OCI-M1 (cell line): ENCODE measurements at regions not wholly inside any gene's neighbourhood (a gene's known extent, or its start where the extent isn't known, plus 50 kb on each side); places are given as distances from the start of the nearest gene placed in this dataset.

Experiments
- DNase-seq: peaks from one replicate; lab custom pipeline; 2025; lab: John Stamatoyannopoulos, UW

DNA sequence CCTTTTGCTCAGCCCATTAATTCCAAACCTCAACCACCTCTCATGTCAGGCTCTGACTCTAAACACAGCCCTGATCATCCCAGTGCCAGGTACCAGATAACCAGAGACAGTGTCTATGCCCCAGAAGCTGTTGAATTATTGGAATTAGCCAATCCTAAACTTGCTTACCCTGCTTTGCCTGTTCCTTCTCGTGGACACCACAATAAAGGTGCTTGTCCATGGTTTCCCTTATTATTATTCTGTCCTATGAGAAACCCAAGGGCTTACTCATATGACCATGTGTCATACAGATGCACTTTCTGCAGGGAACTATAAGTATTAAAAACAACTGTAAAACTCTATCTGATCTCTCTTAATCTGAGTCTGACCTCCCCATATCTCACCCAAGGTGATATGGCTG, 2193.8 kb upstream of the PIK3C3 start:
- no peak for DNase-seq

DNA sequence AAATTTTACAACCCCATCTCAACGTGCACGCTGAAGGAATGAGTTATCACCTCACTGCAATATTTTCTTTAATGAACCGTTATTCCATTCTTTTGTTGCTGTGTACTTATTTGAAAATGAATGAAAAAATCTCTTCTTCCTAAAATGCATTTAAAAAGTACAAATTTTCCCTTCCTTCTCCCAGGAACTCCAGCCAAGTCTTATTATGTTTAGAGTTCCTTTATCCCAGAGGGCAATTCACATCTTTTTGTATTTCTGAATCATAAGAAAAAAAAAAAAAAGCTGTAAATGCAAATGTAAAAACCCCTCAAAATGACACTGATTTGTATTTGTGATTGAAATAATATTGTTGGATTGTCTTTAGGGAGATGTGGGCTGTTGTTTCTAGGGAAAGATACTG, 2194.3 kb upstream of the CELF4 start:
- DNase-seq, result no peak

DNA sequence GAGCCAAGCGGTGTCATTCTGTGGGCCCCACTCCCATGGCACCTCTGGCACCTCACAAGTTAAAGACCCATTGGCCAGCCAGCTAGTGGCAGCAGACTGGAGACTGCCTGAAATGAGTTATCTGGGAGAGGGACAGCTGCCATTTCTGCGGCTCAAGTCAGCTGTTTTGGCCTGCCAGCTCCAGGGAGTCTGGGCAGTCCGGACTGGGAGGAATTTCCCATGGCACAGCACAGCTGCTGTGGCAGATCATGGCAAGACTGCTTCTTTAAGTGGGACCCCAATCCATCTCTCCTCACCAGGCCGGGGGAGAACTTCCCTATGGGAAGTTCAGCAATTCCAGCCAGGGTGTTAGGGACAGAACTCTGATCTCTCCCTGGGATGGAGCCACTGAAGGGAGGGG, 2187.6 kb upstream of the CELF4 start:
- DNase-seq, result no peak

DNA sequence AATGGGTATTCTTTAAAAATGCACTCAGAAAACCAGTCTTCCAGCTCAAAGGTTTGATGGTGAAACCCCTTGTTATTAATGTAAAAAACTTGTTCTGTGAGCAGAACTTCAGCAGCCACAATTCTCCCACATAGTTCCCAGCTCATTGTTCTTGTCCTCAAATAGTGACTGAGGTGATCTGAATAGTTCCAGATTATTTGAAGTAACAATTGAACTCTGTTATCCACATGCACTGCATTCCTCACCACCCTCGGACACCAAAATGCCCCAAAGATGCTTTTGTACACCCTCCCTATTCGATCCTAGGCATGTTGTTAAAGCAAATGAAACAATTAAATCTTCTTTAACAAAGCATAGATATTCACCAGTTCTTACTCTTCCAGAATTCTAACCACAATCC, 2186.8 kb upstream of the CELF4 start:
- no peak for DNase-seq

DNA sequence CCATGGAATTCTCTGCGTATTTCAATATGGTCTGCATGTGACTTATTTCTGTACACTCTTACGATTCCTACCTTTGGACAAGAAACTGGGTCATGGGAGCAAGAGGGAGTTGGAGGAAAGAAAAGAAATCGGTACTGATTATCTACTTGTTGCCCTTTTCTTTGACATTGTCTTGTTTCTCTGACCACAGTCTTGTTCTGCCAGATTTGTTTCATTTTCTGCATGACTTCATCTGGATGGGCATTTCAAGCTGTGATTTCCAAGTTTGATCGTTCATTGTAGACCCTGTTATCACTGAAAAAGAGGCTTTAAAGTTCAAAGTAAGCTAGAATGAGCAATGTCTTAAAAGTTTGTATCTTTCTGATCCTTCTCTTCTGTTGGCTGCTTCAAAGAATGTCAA, 2186.3 kb upstream of the CELF4 start:
- DNase-seq, result no peak

DNA sequence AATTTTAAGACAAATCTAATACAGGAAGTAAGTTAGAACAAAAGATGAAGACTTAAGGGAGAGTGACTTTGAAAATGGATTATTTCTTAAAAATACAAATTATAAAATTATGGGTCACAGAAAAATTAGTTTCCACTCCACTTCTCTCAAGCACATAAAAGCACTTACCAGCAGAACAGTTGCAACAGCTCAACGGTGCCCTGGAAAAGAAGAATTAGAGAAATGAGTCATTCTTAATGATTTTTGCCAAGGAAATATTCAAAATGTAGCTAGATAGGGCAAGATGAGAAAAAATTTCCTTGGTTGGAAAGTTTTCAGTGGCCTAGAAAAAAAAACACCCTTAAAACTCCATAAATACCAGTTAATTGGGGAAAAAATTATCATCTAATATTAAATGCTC, 2185.6 kb upstream of the CELF4 start:
- no peak for DNase-seq

DNA sequence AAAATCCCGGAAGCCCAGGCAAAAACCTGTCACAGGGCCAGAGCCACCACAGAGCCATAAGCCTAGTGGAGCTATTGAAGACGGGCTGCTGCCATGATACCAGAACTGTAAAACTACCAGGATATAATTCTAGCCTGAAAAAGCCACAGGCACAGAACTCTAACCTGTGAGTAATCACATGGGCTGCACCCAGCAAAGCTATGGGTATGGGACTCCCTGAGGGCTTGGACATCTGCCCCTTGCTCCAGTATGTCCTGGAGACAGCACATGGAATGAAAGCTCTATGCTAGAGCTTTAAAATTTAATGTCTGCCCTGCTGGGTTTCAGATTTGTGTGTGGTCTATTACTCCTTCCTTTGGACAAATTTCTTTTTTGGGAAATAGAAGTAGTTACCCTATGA, 2183.6 kb upstream of the CELF4 start:
- no peak for DNase-seq

DNA sequence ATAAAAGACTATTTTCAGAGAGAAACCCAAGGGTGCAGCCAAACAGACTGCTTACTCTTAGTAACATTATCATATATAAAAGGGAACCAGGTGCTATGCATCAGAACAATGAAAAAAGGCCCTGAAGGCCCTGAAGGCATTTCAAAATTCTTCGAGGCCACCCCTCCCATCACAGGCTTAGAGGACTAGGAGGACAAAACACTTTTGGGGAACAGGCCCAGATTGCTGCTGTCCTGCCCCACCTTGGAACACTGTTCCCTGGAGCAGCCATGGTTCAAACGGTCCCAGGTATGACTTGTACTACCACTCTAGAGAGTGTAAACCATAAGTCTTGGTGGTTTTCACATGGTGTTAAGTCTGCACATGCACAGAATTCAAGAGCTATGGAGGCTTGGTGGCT, 2183.1 kb upstream of the CELF4 start:
- DNase-seq, result no peak

DNA sequence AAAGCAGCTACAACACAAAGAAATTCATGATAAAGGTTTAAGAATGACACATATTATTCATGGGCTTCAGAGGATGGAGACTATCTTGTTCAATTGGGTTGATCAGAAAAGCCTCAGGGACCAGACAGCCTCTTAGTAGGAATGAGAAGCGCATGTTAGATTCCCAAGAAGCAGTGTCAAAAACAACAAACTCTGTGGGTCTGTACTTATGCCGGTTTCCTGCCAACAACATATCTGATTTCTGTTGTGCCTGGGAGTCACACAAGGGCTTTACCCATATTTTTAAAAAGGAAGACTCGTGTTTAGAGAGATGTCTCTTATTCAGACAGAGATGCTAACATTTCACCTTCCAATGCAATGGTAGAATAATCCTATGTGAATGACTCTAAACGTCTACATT, 2180.6 kb upstream of the CELF4 start:
- no peak for DNase-seq

DNA sequence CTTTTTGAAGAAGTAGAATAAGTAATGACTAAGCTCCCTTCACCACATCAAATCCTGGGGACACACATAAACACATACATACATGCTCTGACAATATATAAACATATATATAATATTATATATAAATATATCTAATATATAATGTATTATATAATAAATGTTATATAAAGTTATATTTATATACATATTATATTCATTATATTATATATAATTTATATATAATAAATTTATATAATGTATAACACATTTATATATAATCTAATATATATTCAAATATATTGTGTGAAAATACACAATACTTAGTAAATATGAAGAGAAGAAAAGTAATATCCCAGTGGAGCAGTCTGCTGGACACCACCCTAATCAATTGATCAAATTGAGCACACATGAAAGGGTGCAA, 2177.9 kb upstream of the CELF4 start:
- no peak for DNase-seq

DNA sequence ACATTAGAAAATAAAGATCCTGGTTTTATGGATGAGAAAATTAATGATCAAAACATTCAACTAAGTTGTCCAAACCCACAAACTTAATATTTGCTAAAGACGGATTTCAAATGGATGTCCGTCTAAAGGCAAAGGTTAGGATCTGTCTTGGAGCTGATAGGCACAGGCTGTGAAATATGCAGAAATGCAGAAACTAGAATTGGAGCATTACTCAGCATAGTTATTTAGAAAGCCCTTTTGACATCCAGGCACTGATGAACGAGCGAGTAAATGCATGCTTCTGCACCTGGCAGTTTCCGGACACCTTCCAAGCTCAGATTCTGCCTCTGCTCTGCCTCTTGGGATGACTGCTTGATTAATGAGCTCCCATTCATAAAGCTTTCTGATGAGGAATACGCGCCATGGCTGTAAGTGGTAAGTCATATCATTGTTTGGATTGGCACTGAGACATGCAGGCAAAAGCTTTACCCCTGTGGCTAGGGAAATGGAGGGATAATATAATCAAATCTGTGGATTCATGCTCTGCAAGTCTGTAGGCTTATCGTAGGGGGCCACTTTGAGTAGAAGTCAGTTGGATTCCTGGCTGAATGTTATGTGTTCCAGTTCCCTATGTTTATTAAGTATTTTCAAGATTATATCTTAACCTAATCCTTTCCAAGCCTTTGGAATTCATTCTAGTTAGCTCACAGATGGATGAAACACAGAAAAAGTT, 2176.3 kb upstream of the CELF4 start:
- no peak for DNase-seq

DNA sequence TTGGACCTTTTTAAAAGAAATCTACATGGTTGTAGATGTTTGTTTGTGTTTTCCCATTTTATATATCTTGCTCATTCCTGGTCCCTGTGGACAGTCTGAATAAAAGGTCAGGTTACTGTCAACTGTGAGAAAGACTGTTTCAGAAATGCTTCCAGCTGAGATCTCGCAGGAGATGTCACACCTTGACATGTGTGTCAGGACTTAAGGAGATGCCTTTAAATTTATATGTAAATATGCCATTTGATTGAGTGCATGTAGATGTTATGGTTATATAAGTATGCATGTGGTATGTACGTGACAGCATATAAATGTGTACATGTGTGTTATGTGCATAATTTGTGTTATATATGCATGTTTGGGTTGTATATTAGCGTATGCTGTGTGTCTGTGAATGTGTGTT, 2172.3 kb upstream of the CELF4 start:
- DNase-seq, result no peak

DNA sequence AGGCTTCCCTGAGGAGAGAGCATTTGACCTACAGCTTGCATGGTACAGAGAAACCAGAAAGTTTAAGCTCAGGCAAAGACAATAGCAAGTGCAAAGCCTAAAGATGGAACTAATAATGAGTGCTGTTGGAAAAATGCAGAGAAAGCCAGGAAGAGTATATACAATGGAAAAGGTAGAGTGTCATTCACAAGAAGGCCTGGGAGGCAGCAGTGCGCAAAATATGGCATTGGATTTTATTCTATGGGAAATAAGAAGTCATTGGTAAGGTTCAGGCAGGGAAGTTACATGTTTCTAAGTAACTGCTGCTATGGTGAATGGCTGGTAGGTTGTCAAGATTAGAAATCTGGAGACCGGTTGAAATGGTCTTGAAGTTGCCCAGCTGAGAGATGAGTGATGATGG, 2167.3 kb upstream of the CELF4 start:
- DNase-seq, result peak; percentile 14

DNA sequence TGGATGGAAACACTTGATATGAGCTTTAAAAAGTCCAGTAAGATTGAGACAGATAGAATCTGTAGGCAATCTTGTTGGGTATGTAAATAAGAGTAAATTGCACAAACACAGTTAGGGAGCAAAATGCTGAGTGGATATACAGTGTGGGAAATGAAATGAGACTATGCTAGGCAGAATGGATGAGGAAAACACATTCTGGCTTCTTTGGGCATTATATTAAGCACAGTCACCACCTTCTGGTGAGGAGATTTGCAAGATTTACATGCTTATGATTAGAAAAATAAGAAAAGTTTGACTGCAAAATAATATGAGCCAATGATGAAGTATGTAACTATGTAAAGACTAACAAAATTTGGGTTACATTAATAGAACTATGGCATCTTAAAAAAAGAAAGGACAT, 2165.0 kb upstream of the CELF4 start:
- DNase-seq, result no peak

DNA sequence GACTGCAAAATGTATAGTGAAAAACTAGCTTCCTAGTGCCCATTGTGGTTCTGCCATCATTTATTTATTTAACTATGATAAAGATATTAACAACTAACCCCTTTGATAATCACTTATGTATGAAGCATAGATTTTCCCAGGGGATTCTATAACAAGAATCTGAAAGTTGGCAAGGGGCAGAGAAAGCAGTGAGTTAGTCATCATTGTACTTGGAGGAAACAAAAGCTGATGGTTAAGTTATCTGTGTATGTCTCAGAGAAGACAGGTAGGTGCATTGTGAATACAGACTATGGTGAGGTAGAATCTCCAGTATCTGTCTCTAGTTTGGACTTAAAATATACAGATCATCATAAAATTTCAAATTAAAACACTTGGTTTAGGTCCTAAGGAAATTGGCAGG, 2159.1 kb upstream of the CELF4 start:
- DNase-seq, result no peak

DNA sequence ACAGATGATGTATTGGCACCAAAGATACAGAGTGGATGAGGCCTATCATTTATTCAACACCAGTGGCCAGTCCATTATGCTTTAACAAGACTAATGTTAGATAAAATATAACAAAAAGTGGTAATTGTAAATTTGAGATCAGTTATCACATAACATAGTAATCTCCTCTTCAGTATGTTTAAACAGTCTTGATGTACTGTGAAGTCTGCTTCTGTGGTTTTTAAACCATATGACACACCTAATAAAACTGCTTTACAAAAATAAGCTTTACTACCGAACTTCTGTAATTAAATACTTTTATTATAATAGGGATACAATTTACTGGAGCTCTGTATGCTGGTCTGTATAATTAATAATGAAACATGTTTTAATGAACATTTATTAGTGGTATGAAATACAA, 2156.1 kb upstream of the CELF4 start:
- no peak for DNase-seq

DNA sequence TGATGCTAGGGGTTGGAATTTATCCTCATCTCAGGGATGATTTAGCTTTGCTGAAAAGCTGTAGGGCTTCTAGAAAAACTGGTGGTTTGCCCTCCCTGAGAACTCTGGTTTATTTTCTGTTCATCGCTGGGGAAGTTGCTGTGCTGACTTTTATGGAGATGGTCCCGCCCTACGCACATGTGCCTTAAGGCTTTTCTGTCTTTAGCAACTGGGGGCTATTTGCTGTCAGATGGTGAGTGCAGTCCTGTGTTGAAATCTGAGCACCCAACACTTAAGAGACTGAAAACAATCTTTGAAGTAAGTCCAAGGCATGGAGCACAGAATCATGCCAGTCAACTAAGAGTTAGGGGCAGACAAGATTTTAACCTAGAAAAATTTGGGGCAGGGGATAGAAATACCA, 2148.4 kb upstream of the CELF4 start:
- no peak for DNase-seq

DNA sequence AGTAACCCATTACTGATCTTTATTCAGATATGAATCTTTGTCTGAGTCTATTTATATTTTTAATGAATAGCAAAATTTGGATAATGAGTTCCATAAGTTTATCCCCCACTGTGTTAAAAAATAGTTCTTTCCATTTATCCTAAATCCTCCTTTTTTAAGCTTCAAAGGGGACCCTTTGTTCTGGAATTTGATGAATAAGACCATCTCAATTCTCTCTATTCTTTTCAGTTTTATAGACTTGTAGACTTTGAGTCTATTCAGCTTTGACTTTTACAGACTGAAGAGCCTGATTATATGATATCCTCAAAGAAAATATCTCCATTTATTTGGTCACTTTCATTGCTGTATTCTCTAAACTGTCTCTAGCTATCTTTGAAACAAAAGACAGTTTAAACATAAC, 2146.1 kb upstream of the CELF4 start:
- DNase-seq, result no peak

DNA sequence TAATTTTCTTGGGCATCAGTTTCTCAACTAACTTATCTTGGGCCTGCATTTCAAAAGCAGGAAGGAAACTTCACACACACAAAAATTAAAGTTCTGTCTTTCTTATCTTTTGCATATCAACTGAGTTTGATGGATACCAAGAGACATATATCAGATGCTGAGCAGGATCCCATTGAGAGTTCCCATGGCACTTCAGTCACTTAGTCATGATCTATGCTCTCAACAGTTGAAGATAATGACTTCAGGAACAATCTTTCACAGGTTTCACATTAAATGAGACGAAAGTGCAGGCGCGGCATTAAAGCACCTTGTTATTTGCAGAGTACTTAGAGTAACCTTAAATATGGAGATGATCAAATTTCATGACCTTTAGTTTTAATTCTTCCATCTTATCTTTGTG, 2139.8 kb upstream of the CELF4 start:
- no peak for DNase-seq

DNA sequence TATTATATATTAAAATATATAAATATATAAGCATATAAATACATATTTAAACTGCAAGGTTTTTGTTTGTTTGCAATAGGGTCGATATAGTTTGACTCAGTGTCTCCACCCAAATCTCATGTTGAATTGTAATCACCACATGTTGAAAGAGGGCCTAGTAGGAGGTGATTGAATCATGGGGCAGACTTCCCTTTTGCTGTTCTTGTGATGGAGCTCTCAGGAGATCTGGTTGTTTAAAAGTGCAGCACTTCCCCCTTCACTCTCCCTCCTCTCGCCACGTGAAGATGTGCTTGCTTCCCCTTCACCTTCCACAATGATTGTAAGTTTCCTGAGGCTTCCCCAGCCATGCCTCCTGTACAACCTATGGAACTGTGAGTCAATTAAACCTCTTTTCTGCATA, 2137.3 kb upstream of the CELF4 start:
- DNase-seq, result peak; percentile 45

DNA sequence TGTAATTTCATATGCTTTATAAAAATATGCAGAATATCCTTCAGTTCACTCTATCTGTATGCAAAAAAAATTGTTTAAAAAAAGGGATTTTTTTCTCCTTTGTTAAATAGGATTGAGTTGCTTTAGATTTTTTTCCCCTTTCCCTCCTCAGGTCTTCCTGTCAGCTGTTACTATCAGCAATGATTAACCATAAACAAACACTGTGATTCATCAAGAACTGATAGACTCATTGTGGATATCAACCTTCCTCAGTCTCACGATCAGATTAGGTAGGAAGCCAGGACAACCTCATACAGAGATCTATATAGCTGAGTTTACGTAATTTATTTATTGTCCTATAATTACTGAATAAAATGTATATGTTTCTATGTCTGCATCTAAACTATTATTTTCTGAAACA, 2136.2 kb upstream of the CELF4 start:
- no peak for DNase-seq

DNA sequence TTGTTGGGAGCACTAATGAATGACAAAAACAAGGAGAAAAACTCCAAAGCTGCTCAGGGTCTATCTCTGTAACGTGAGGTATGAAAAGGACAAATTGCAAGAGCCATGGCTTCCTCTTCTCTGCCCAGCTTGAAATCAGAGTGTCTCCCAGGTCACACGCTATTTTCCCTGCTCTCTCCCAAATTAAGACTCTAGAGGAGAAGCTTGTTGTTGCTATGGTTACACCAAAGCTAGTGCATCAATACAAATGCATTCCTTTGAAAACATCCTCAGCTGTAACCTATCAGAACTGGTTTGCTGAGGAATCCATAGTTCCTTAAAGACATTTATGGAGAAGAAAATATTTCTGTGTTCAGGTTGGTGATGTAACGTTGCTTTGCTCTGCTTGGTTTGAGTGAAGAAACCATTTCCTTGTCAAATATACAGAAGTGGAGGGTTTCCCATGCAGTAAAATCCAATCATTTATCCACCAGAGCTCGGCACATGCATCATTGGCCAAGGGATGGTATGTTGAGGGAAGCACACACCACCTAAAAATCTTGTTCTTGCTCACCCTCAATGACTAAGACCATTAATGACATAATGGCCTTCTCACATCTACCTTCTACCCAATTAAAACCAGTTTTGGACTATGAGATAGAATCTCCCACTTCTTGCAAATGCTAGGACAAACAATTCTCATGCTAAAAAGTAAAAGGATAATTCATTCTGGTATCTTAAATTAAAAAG, 2135.6 kb upstream of the CELF4 start:
- DNase-seq, result no peak

DNA sequence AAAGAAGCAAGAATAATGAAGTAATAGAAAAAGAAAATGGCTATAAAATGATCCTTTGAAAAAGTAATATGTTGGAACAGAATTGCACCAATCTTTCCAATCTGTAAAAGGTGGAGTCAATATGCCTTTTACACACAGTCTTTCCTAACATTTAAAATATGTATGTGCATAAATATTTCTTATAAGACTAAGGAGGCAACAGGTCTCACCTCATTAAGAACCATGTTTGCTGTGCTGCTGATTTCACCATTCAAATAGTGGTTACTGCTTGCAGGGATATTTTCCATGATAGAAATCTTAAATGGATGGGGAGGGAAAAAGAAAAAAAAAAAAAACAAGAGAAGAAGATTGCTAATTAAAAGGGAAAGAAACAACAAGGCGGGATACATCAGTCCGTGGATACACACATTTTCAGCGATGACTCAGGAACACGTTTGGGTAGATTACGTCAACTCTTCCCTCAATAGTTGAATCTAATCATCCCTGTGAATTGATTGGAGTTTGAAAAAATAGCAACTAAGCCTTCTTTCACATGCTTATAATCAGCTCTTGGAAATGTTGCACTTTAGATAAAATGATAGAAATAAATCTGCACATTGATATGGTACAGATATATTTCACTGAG, 2133.9 kb upstream of the CELF4 start:
- no peak for DNase-seq

DNA sequence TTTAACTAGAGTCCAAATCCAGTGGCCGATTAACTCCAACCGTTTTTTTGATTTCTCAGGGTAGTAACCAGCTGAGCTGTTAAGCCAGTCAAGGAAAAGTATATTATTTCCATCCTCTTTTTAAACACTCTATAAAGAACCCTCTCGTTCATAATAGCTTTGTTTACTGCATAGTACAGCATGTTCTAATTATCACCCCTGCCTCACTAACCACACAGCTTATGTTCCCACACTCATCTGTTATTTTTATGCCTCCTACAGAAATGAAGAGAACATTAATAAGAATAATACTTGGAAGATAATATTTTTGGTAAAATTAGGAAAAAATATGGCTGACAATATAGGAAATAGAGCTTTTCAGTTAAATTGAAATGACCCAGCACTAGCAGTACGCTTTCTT, 2132.8 kb upstream of the CELF4 start:
- no peak for DNase-seq
